ENCODE measurements at regions not wholly inside any gene's neighbourhood (a gene's known extent, or its start where the extent isn't known, plus 50 kb on each side); places are given as distances from the start of the nearest gene placed in this dataset.

DNA sequence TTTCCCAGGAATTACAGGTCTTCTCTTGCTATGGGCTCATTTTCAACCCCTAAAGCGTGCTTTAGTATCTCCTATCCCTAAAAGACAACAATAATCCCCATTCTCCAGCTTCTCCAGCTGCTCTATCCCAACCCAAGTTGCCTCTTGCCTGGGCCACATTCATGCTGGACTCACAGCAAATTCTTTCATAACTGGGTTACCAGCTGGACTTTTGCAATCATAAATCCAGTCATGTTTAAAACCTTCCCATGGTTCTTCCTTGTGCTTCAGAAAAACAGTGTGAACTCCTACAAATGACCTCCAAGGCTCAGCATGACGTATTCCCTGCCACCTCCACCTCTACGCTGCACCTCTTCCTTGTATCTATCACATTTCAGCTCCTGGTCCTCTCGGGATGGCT lies 346.9 kb downstream of the GADD45G start:
- TF ChIP-seq CTCF (IDR thresholded peaks at IDR 0.05), result no peak
- no peak for TF ChIP-seq POLR2AphosphoS5 (IDR thresholded peaks at IDR 0.05)
- no peak for TF ChIP-seq POLR2A (IDR thresholded peaks at IDR 0.05)

Measured in suprapubic skin (tissue), 4 donors.